ENCODE measurements at regions not wholly inside any gene's neighbourhood (a gene's known extent, or its start where the extent isn't known, plus 50 kb on each side); places are given as distances from the start of the nearest gene placed in this dataset.

DNA sequence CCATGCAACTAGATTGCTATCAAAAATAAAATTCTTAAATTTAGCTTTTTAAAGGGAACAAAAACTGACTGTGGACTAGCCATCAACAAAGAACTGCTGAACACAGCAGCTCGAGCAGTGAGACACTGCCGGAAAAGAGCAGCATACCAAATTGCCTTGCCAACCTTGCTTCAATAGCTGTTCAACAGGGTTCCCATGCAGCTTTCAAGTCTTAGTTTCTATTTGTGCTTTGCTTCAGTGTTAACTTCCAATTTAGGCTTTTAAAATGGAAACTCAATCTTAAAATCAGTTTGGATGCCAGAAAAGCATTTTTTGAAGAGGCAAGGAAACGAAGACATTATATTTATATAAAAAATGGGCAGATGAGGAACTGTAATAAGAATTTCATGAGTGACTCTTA lies 463.4 kb upstream of the MAGEB18 start:
- H3K23ac ChIP-seq (ENCODE audit: insufficient read length), result no peak overlapping the region
- no peak overlapping the region for H4K5ac ChIP-seq (ENCODE audit: insufficient read length, low read depth, low read length)
- FAIRE-seq, result no peak
- no peaks in the 10 kb centered on the region for H3K36me3 ChIP-seq (ENCODE audit: control insufficient read depth in 2 of 4, insufficient read depth in 4 of 4, low read length in 3 of 4)
- no peaks in the 10 kb centered on the region for H3K79me2 ChIP-seq (ENCODE audit: control insufficient read depth in 1 of 2, insufficient read depth in 2 of 2, low read length in 2 of 2)
- ChIA-PET CTCF (ENCODE audit: partially characterized antibody) (no interaction called here), POLR2A (ENCODE audit: partially characterized antibody) (no interaction called here)
- no peak overlapping the region for H3K56ac ChIP-seq (replicated peaks; ENCODE audit: insufficient read length, low read depth, low read length)
- no peak overlapping the region for H3K9ac ChIP-seq (replicated peaks in 1 of 4; ENCODE audit: extremely low read depth in 1 of 4, low read depth in 3 of 4, low read length in 3 of 4)
- H2BK120ac ChIP-seq (replicated peaks; ENCODE audit: low read depth, low read length), result no peak overlapping the region
- no peak overlapping the region for H2BK20ac ChIP-seq (ENCODE audit: low read length)
- DNase-seq (ENCODE audit: low read depth in 1 of 2, low spot score in 2 of 2), result no peak
- no peak overlapping the region for H3K27ac ChIP-seq (ENCODE audit: low read depth, low read length)
- no peak overlapping the region for H2AFZ ChIP-seq (ENCODE audit: low read length)
- no peak overlapping the region for H3K4me3 ChIP-seq (ENCODE audit: extremely low read depth in 1 of 4, insufficient read depth in 2 of 4, low read depth in 3 of 4, low read length in 4 of 4)
- WGBS, 2 experiments (ENCODE audit: extremely low coverage in 1 of 2, insufficient coverage in 1 of 2, insufficient read length in 1 of 2, insufficient replicate concordance in 2 of 2, low coverage in 1 of 2, low lambda C conversion rate in 2 of 2, missing lambda C conversion rate in 1 of 2), result 90% methylated on average over 3 of the region's 3 CpGs; no CpG with 5 or more reads in 1 of the 2 experiments
- no peaks in the 10 kb centered on the region for H3K23me2 ChIP-seq (ENCODE audit: low read depth, low read length)
- no peak overlapping the region for H2BK15ac ChIP-seq (ENCODE audit: low read length)
- H3K9me3 ChIP-seq (ENCODE audit: insufficient read depth in 2 of 2, low read depth in 1 of 2, low read length in 1 of 2), result no peaks in the 10 kb centered on the region
- H2AK5ac ChIP-seq (ENCODE audit: low read depth, low read length), result no peak overlapping the region
- no peaks in the 10 kb centered on the region for H4K20me1 ChIP-seq (replicated peaks in 1 of 2; ENCODE audit: control insufficient read depth in 1 of 2, insufficient read depth in 2 of 2, low read length in 2 of 2)
- H4K8ac ChIP-seq (ENCODE audit: extremely low read depth, insufficient read depth, low read length), result no peak overlapping the region
- H3K4me2 ChIP-seq (ENCODE audit: insufficient read depth in 1 of 2, low read depth in 2 of 2, low read length in 2 of 2), result no peak overlapping the region
- H3K14ac ChIP-seq (ENCODE audit: insufficient read length), result no peak overlapping the region
- H3K4ac ChIP-seq (replicated peaks; ENCODE audit: insufficient read length, low read depth, low read length), result no peak overlapping the region
- no peaks in the 10 kb centered on the region for H3K27me3 ChIP-seq (replicated peaks in 1 of 4; ENCODE audit: control insufficient read depth in 3 of 4, extremely low read depth in 1 of 4, insufficient read depth in 3 of 4, low read length in 3 of 4)
- no peaks in the 10 kb centered on the region for H3K79me1 ChIP-seq (ENCODE audit: low read depth, low read length)
- H4K91ac ChIP-seq (replicated peaks; ENCODE audit: insufficient read length, low read length), result no peak overlapping the region
- no peak overlapping the region for H2BK5ac ChIP-seq (ENCODE audit: low read depth, low read length)
- no peak overlapping the region for H2BK12ac ChIP-seq (ENCODE audit: low read depth, low read length)
- no peaks in the 10 kb centered on the region for H3K4me1 ChIP-seq (replicated peaks in 1 of 4; ENCODE audit: control insufficient read depth in 3 of 4, insufficient read depth in 4 of 4, low read length in 3 of 4)
- H3K18ac ChIP-seq (ENCODE audit: extremely low read depth, low read length), result no peak overlapping the region
- TF ChIP-seq GTF2F1 (IDR thresholded peaks at IDR 0.05; ENCODE audit: borderline replicate concordance, low read depth, low read length) (no peak), TBP (IDR thresholded peaks at IDR 0.05; ENCODE audit: low read depth, low read length) (no peak), CEBPB (IDR thresholded peaks at IDR 0.05; ENCODE audit: low read depth, low read length) (no peak), CBX8 (IDR thresholded peaks at IDR 0.05; ENCODE audit: borderline replicate concordance, low read depth, low read length) (no peak), POLR2AphosphoS5 (IDR thresholded peaks at IDR 0.05; ENCODE audit: low read depth, low read length) (no peak), CHD1 (IDR thresholded peaks at IDR 0.05; ENCODE audit: low read depth, low read length) (no peak), CBX5 (IDR thresholded peaks at IDR 0.05; ENCODE audit: low read depth, low read length) (no peak), PHF8 (conservative IDR thresholded peaks at IDR 0.05; ENCODE audit: low read depth, low read length) (no peak), MAFK (IDR thresholded peaks at IDR 0.05; ENCODE audit: low read depth, low read length) (no peak), ATF3 (IDR thresholded peaks at IDR 0.05; ENCODE audit: insufficient read depth, low read depth, low read length) (no peak), SP4 (IDR thresholded peaks at IDR 0.05; ENCODE audit: low read length) (no peak), ZNF274 (IDR thresholded peaks at IDR 0.05; ENCODE audit: borderline replicate concordance, extremely low read depth, low read length) (no peak), EP300 (IDR thresholded peaks at IDR 0.05; ENCODE audit: borderline replicate concordance in 1 of 2, low read depth in 2 of 2, low read length in 2 of 2) (no peak), USF2 (IDR thresholded peaks at IDR 0.05; ENCODE audit: low read length) (no peak), SP2 (IDR thresholded peaks at IDR 0.05; ENCODE audit: low read length) (no peak)
